HG03159 (cell line): ENCODE measurements at regions not wholly inside any gene's neighbourhood (a gene's known extent, or its start where the extent isn't known, plus 50 kb on each side); places are given as distances from the start of the nearest gene placed in this dataset.

ENCODE experiments used
- ATAC-seq: cut with Tn5 transposase; IDR thresholded peaks from one replicate; pipeline ENCODE4 v1.9.1; 2021; ENCODE audit warnings: mild to moderate bottlenecking, moderate library complexity; ENCODE audit not compliant: unreplicated experiment

- no peak for ATAC-seq
Measured at GRCh38 chr15:93583552-93583951, 494.5 kb upstream of the RGMA start.

- ATAC-seq: no peak
Measured at GRCh38 chr15:93570527-93570926, 481.5 kb upstream of the RGMA start.

- no peak for ATAC-seq
Measured at GRCh38 chr15:93566762-93567161, 477.8 kb upstream of the RGMA start.

GRCh38 chr15:93565201-93565600 is 476.2 kb upstream of the RGMA start:
- no peak for ATAC-seq

- no peak for ATAC-seq
Measured at GRCh38 chr15:93563218-93563617, 474.2 kb upstream of the RGMA start.

GRCh38 chr15:93562395-93563123 is 473.5 kb upstream of the RGMA start:
- no peak for ATAC-seq

- no peak for ATAC-seq
Measured at GRCh38 chr15:93557696-93558095, 468.7 kb upstream of the RGMA start.

GRCh38 chr15:93553167-93553935 is 464.3 kb upstream of the RGMA start:
- no peak for ATAC-seq

- ATAC-seq: no peak
Measured at GRCh38 chr15:93543093-93543492, 454.1 kb upstream of the RGMA start.

GRCh38 chr15:93527374-93528050 is 438.5 kb upstream of the RGMA start:
- no peak for ATAC-seq

GRCh38 chr15:93524432-93524831 is 435.4 kb upstream of the RGMA start:
- ATAC-seq: no peak

GRCh38 chr15:93523481-93523880 is 434.5 kb upstream of the RGMA start:
- no peak for ATAC-seq

GRCh38 chr15:93520206-93520605 is 431.2 kb upstream of the RGMA start:
- no peak for ATAC-seq

- ATAC-seq: no peak
Measured at GRCh38 chr15:93519599-93519998, 430.6 kb upstream of the RGMA start.

GRCh38 chr15:93517176-93517575 is 428.2 kb upstream of the RGMA start:
- ATAC-seq: no peak

- no peak for ATAC-seq
Measured at GRCh38 chr15:93515256-93516051, 426.4 kb upstream of the RGMA start.

- no peak for ATAC-seq
Measured at GRCh38 chr15:93506646-93507045, 417.6 kb upstream of the RGMA start.

- no peak for ATAC-seq
Measured at GRCh38 chr15:93505506-93505905, 416.5 kb upstream of the RGMA start.

- no peak for ATAC-seq
Measured at GRCh38 chr15:93501946-93502345, 412.9 kb upstream of the RGMA start.

- ATAC-seq: no peak
Measured at GRCh38 chr15:93500155-93500554, 411.1 kb upstream of the RGMA start.

- no peak for ATAC-seq
Measured at GRCh38 chr15:93497291-93497690, 408.3 kb upstream of the RGMA start.
